ENCODE measurements at regions not wholly inside any gene's neighbourhood (a gene's known extent, or its start where the extent isn't known, plus 50 kb on each side); places are given as distances from the start of the nearest gene placed in this dataset.

- in situ Hi-C loops (cut with MboI; ENCODE audit: low pct_unique_long_range_greater_than_20kb, low sequenced_read_pairs, unreplicated experiment) = no loop called here
- TF ChIP-seq CTCF (IDR thresholded peaks at IDR 0.05; ENCODE audit: extremely low read depth, insufficient read depth, missing control alignments) = no peak
- no peak for DNase-seq (ENCODE audit: low spot score)
Measured at GRCh38 chr6:140101367-140101766, 726.9 kb upstream of the CITED2 start.

- in situ Hi-C loops (cut with MboI; ENCODE audit: low pct_unique_long_range_greater_than_20kb, low sequenced_read_pairs, unreplicated experiment) = no loop called here
- TF ChIP-seq CTCF (IDR thresholded peaks at IDR 0.05; ENCODE audit: extremely low read depth, insufficient read depth, missing control alignments) = no peak
- no peak for DNase-seq (ENCODE audit: low spot score)
Measured at GRCh38 chr6:140095532-140095931, 721.1 kb upstream of the CITED2 start.

GRCh38 chr6:140091895-140092294 is 717.4 kb upstream of the CITED2 start:
- TF ChIP-seq CTCF (IDR thresholded peaks at IDR 0.05; ENCODE audit: extremely low read depth, insufficient read depth, missing control alignments) = no peak
- no peak for DNase-seq (ENCODE audit: low spot score)
- in situ Hi-C loops (cut with MboI; ENCODE audit: low pct_unique_long_range_greater_than_20kb, low sequenced_read_pairs, unreplicated experiment) = no loop called here

GRCh38 chr6:140090871-140091270 is 716.4 kb upstream of the CITED2 start:
- in situ Hi-C loops (cut with MboI; ENCODE audit: low pct_unique_long_range_greater_than_20kb, low sequenced_read_pairs, unreplicated experiment) = no loop called here
- TF ChIP-seq CTCF (IDR thresholded peaks at IDR 0.05; ENCODE audit: extremely low read depth, insufficient read depth, missing control alignments) = no peak
- no peak for DNase-seq (ENCODE audit: low spot score)

GRCh38 chr6:140083375-140083774 is 708.9 kb upstream of the CITED2 start:
- DNase-seq (ENCODE audit: low spot score) = no peak
- TF ChIP-seq CTCF (IDR thresholded peaks at IDR 0.05; ENCODE audit: extremely low read depth, insufficient read depth, missing control alignments) = no peak
- in situ Hi-C loops (cut with MboI; ENCODE audit: low pct_unique_long_range_greater_than_20kb, low sequenced_read_pairs, unreplicated experiment) = no loop called here

GRCh38 chr6:140082867-140083297 is 708.4 kb upstream of the CITED2 start:
- in situ Hi-C loops (cut with MboI; ENCODE audit: low pct_unique_long_range_greater_than_20kb, low sequenced_read_pairs, unreplicated experiment) = no loop called here
- TF ChIP-seq CTCF (IDR thresholded peaks at IDR 0.05; ENCODE audit: extremely low read depth, insufficient read depth, missing control alignments) = no peak
- no peak for DNase-seq (ENCODE audit: low spot score)

- no peak for TF ChIP-seq CTCF (IDR thresholded peaks at IDR 0.05; ENCODE audit: extremely low read depth, insufficient read depth, missing control alignments)
- in situ Hi-C loops (cut with MboI; ENCODE audit: low pct_unique_long_range_greater_than_20kb, low sequenced_read_pairs, unreplicated experiment) = no loop called here
- DNase-seq (ENCODE audit: low spot score) = no peak
Measured at GRCh38 chr6:140079328-140079727, 704.9 kb upstream of the CITED2 start.
